ENCODE measurements at regions not wholly inside any gene's neighbourhood (a gene's known extent, or its start where the extent isn't known, plus 50 kb on each side); places are given as distances from the start of the nearest gene placed in this dataset.

GRCh38 chr3:182399978-182400737, 393.1 kb upstream of the ATP11B start:
- no peak for TF ChIP-seq POLR2A (IDR thresholded peaks at IDR 0.05; ENCODE audit: low read length)
- no peak for TF ChIP-seq GATA1 (IDR thresholded peaks at IDR 0.05; ENCODE audit: low read depth, low read length)
